Smooth muscle cell (in vitro differentiated cells): ENCODE measurements at regions not wholly inside any gene's neighbourhood (a gene's known extent, or its start where the extent isn't known, plus 50 kb on each side); places are given as distances from the start of the nearest gene placed in this dataset.
A peak's percentile ranks its signal among the peaks of the same experiment; 100 is the strongest.

Experiments used
- DNase-seq: peaks from one replicate; lab custom pipeline; 2025; ENCODE audit not compliant: unreplicated experiment; lab: John Stamatoyannopoulos, UW
- H2AFZ ChIP-seq: fragments of 200-600 bp; sonication (generic); 2 replicates; pipeline ENCODE4 v1.6.0; 2016; ENCODE audit warnings: antibody characterized with exemption, low read depth, mild to moderate bottlenecking
- H3F3A ChIP-seq: fragments of 200-600 bp; sonication (generic); 2 replicates; pipeline ENCODE4 v1.6.0; 2017; ENCODE audit warnings: antibody characterized with exemption, low read depth
- H3K27ac ChIP-seq: fragments of 200-600 bp; sonication (generic); 2 replicates; pipeline ENCODE4 v1.5.1; 2016; ENCODE audit warnings: low read depth, mild to moderate bottlenecking
- H3K27me3 ChIP-seq: fragments of 200-600 bp; sonication (generic); 2 replicates; pipeline ENCODE4 v1.6.1; 2016; ENCODE audit warnings: low read depth, mild to moderate bottlenecking
- H3K36me3 ChIP-seq: fragments of 200-600 bp; sonication (generic); 2 replicates; pipeline ENCODE4 v1.5.1; 2016; ENCODE audit warnings: low read depth
- H3K4me1 ChIP-seq: fragments of 200-600 bp; sonication (generic); 2 replicates; pipeline ENCODE4 v1.5.1; 2016; ENCODE audit warnings: low read depth
- H3K4me2 ChIP-seq: fragments of 200-600 bp; sonication (generic); 2 replicates; pipeline ENCODE4 v1.6.0; 2016; ENCODE audit warnings: mild to moderate bottlenecking
- H3K4me3 ChIP-seq: fragments of 200-600 bp; sonication (generic); 2 replicates; pipeline ENCODE4 v1.5.1; 2016; ENCODE audit warnings: mild to moderate bottlenecking
- H3K79me2 ChIP-seq: fragments of 200-600 bp; sonication (generic); 2 replicates; pipeline ENCODE4 v1.6.0; 2016; ENCODE audit warnings: low read depth, mild to moderate bottlenecking
- H3K9ac ChIP-seq: fragments of 200-600 bp; sonication (generic); 2 replicates; pipeline ENCODE4 v1.6.0; 2016; ENCODE audit warnings: low read depth
- H3K9me3 ChIP-seq: fragments of 200-600 bp; sonication (generic); replicated peaks from 2 replicates; pipeline ENCODE4 v1.5.1; 2016; ENCODE audit warnings: low read depth
- H4K20me1 ChIP-seq: fragments of 200-600 bp; sonication (generic); 2 replicates; pipeline ENCODE4 v1.6.0; 2016; ENCODE audit warnings: low read depth
- CTCF ChIP-seq: fragments of 200-600 bp; sonication (generic); IDR thresholded peaks from 2 replicates; pipeline ENCODE4 v1.5.1; 2017; ENCODE audit warnings: borderline replicate concordance, mild to moderate bottlenecking, antibody characterized with exemption; ENCODE audit not compliant: insufficient read depth, poor library complexity, severe bottlenecking
- WGBS: methylation state at CpG from one replicate; pipeline ENCODE4 v1.1.7; 2016; ENCODE audit warnings: low lambda C conversion rate; 5-methylcytosine and 5-hydroxymethylcytosine counted together

- no peaks in the 10 kb centered on the region for H3K27me3 ChIP-seq
- peak overlapping the region; percentile 7 for H2AFZ ChIP-seq
- H3F3A ChIP-seq: peaks cover 8% of the 10 kb centered on the region
- no peaks in the 10 kb centered on the region for H3K9me3 ChIP-seq
- no peaks in the 10 kb centered on the region for H3K36me3 ChIP-seq
- H3K4me2 ChIP-seq: peak overlapping the region; percentile 56
- peaks cover 12% of the 10 kb centered on the region for H3K4me1 ChIP-seq
- H4K20me1 ChIP-seq: no peaks in the 10 kb centered on the region
- WGBS: 42% methylated on average over 3 of the region's 3 CpGs
- no peaks in the 10 kb centered on the region for H3K79me2 ChIP-seq
- H3K9ac ChIP-seq: peak overlapping the region; percentile 1
- no peak for TF ChIP-seq CTCF
- H3K27ac ChIP-seq: peak overlapping the region; percentile 69
- no peak overlapping the region for H3K4me3 ChIP-seq
- DNase-seq: no peak
Observed at GRCh38 chr2:37507051-37507410, 162.6 kb downstream of the QPCT start.

- H3K9me3 ChIP-seq: no peaks in the 10 kb centered on the region
- no peaks in the 10 kb centered on the region for H3K36me3 ChIP-seq
- peaks cover 12% of the 10 kb centered on the region for H3K4me1 ChIP-seq
- no peak for TF ChIP-seq CTCF
- WGBS: 48% methylated on average over 6 of the region's 6 CpGs
- peaks cover 8% of the 10 kb centered on the region for H3F3A ChIP-seq
- no peaks in the 10 kb centered on the region for H3K79me2 ChIP-seq
- H3K27me3 ChIP-seq: no peaks in the 10 kb centered on the region
- no peak overlapping the region for H3K4me3 ChIP-seq
- H3K27ac ChIP-seq: peak overlapping the region; percentile 69
- no peak for DNase-seq
- peak overlapping the region; percentile 56 for H3K4me2 ChIP-seq
- no peak overlapping the region for H3K9ac ChIP-seq
- no peaks in the 10 kb centered on the region for H4K20me1 ChIP-seq
- H2AFZ ChIP-seq: no peak overlapping the region
Observed at GRCh38 chr2:37507703-37508102, 163.3 kb downstream of the QPCT start.

- 68% methylated on average over 1 of the region's 1 CpG for WGBS
- H3K27me3 ChIP-seq: no peaks in the 10 kb centered on the region
- no peak overlapping the region for H3K4me2 ChIP-seq
- H3K9ac ChIP-seq: no peak overlapping the region
- H3K9me3 ChIP-seq: no peaks in the 10 kb centered on the region
- H3K4me1 ChIP-seq: no peaks in the 10 kb centered on the region
- H3K27ac ChIP-seq: no peak overlapping the region
- DNase-seq: no peak
- H3K4me3 ChIP-seq: no peak overlapping the region
- no peaks in the 10 kb centered on the region for H3K36me3 ChIP-seq
- no peaks in the 10 kb centered on the region for H3F3A ChIP-seq
- no peaks in the 10 kb centered on the region for H4K20me1 ChIP-seq
- no peak overlapping the region for H2AFZ ChIP-seq
- no peak for TF ChIP-seq CTCF
- H3K79me2 ChIP-seq: no peaks in the 10 kb centered on the region
Observed at GRCh38 chr2:37512971-37513370, 158.5 kb downstream of the CDC42EP3 start.

- Histone ChIP-seq H3K9me3 (no peaks in the 10 kb centered on the region), H3K9ac (no peak overlapping the region), H3K4me2 (peak overlapping the region; percentile 52), H3K79me2 (no peaks in the 10 kb centered on the region), H3K4me3 (no peak overlapping the region), H4K20me1 (no peaks in the 10 kb centered on the region), H3K27ac (peak overlapping the region; percentile 26), H3K27me3 (no peaks in the 10 kb centered on the region), H3K4me1 (peaks cover 8% of the 10 kb centered on the region), H3F3A (peaks cover 8% of the 10 kb centered on the region), H2AFZ (peak overlapping the region; percentile 81), H3K36me3 (no peaks in the 10 kb centered on the region)
- no peak for TF ChIP-seq CTCF
- WGBS: 51% methylated on average over 5 of the region's 5 CpGs
- no peak for DNase-seq
Observed at GRCh38 chr2:37523814-37524362, 147.6 kb downstream of the CDC42EP3 start.
